PC-9 (cell line): ENCODE measurements at regions not wholly inside any gene's neighbourhood (a gene's known extent, or its start where the extent isn't known, plus 50 kb on each side); places are given as distances from the start of the nearest gene placed in this dataset.

Source experiments
- EZH2 ChIP-seq: fragments of 200-600 bp; sonication (generic); IDR thresholded peaks from 2 replicates; pipeline ENCODE4 v1.8.0; 2017; ENCODE audit warnings: antibody characterized with exemption, low read depth
- TF ChIP-seq, protein P1 (sequence below): fragments of 200-600 bp; sonication (generic); conservative IDR thresholded peaks from 2 replicates; pipeline ENCODE4 v1.6.1; 2017; ENCODE audit warnings: mixed run types, antibody characterized with exemption, mild to moderate bottlenecking, moderate library complexity

DNA sequence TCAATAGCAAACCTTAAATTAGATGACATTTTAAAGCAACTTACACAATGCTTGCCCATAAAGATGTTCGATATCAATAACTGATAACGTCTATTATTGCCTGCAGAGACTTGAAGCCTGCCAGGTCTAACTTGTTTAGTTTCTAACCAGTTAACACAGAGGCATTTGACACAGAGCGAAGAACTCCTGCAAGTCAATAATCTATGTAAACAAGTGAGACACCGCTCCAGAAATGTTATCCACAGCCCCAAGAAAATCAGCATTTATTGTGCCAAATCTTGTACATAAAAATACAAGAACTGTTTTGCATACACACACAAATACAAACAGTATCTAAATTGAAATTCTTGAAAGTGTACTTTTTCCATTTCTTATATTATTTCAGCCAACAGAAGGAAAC, 236.0 kb upstream of the DIO3 start:
- TF ChIP-seq, protein P1, sequence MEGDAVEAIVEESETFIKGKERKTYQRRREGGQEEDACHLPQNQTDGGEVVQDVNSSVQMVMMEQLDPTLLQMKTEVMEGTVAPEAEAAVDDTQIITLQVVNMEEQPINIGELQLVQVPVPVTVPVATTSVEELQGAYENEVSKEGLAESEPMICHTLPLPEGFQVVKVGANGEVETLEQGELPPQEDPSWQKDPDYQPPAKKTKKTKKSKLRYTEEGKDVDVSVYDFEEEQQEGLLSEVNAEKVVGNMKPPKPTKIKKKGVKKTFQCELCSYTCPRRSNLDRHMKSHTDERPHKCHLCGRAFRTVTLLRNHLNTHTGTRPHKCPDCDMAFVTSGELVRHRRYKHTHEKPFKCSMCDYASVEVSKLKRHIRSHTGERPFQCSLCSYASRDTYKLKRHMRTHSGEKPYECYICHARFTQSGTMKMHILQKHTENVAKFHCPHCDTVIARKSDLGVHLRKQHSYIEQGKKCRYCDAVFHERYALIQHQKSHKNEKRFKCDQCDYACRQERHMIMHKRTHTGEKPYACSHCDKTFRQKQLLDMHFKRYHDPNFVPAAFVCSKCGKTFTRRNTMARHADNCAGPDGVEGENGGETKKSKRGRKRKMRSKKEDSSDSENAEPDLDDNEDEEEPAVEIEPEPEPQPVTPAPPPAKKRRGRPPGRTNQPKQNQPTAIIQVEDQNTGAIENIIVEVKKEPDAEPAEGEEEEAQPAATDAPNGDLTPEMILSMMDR, result no peak
- TF ChIP-seq EZH2, result no peak
